Kidney (tissue), 13 donors: ENCODE measurements at regions not wholly inside any gene's neighbourhood (a gene's known extent, or its start where the extent isn't known, plus 50 kb on each side); places are given as distances from the start of the nearest gene placed in this dataset.

ENCODE experiments used
- DNase-seq, 5 donors: peaks; one replicate each; pipeline ENCODE4 v3.0.0-alpha.2; 2013 to 2020
- FAIRE-seq: peaks from 2 replicates; lab custom pipeline; 2012; peaks lifted over from hg19 to GRCh38; lab: Jason Lieb, UNC
- H3K27ac ChIP-seq, 2 donors: one replicate each; pipeline ENCODE4 v1.7.0; 2013; ENCODE audit warnings: low read depth in 2 of 2, low read length in 2 of 2, inconsistent platforms in 1 of 2
- H3K27me3 ChIP-seq: one replicate; pipeline ENCODE4 v1.7.1; 2013; ENCODE audit warnings: low read length, inconsistent platforms; ENCODE audit not compliant: control insufficient read depth, insufficient read depth
- H3K36me3 ChIP-seq, 3 donors: one replicate each; pipeline versions ENCODE4 v1.7.0 to v1.7.1; 2013; ENCODE audit warnings: low read length in 3 of 3, control low read depth in 1 of 3, inconsistent platforms in 1 of 3; ENCODE audit not compliant: insufficient read depth in 3 of 3, control insufficient read depth in 2 of 3
- H3K4me1 ChIP-seq, 3 donors: one replicate each; pipeline versions ENCODE4 v1.7.0 to v1.7.1; 2013; ENCODE audit warnings: low read length in 3 of 3, inconsistent platforms in 1 of 3, low read depth in 1 of 3; ENCODE audit not compliant: control insufficient read depth in 2 of 3, insufficient read depth in 2 of 3
- H3K4me3 ChIP-seq, 3 donors: one replicate each; pipeline versions ENCODE4 v1.7.0 to v1.8.1; 2013; ENCODE audit warnings: low read length in 3 of 3, control low read depth in 1 of 3, inconsistent platforms in 1 of 3
- H3K9ac ChIP-seq, 3 donors: one replicate each; pipeline versions ENCODE4 v1.7.0 to v1.7.1; 2013; ENCODE audit warnings: low read length in 3 of 3, control low read depth in 1 of 3, inconsistent platforms in 1 of 3
- H3K9me3 ChIP-seq, 3 donors: one replicate each; pipeline versions ENCODE4 v1.7.0 to v1.7.1; 2013; ENCODE audit warnings: low read length in 3 of 3, control low read depth in 1 of 3, inconsistent platforms in 1 of 3; ENCODE audit not compliant: control insufficient read depth in 2 of 3, insufficient read depth in 1 of 3
- intact Hi-C: fragments of 100-400 bp; cut with DNase I; formaldehyde crosslinking; loops from one replicate; pipeline ENCODE4 v1.11.1; 2022
- TF ChIP-seq, protein P1 (sequence below): IDR thresholded peaks from 3 replicates; pipeline ENCODE4 v1.5.1; 2012; ENCODE audit warnings: mild to moderate bottlenecking, moderate library complexity, borderline replicate concordance; ENCODE audit not compliant: insufficient read depth; ENCODE audit errors: extremely low read depth
- donor health status: control.
- donor health status: control.
- donor health status: control.
- donor health status: control.
- donor health status: control.
- donor health status: DM: yes; HTN: yes; CAD: no.
- donor health status: Normal renal cell carcinoma (clear cell type).

DNA sequence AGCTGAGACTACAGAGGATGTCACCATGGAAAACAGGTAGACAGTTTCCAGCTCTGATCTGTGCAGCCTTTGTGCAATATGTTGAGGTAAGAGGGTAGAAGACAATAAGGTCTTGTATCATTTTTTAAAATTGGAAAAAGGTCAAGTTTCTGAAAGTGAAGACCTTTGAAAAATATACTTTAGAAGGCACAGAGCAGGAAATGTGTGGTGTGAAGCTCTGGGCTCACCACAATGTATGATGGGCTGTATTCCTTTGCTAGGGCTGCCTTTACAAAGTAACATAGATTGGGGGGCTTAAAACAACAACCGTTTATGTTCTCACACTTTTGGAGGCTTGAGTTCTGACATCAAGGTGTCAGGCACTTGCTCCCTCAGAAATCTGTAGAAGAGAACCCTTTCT is 514.3 kb upstream of the JARID2 start:
- intact Hi-C loops = no loop called here
- no peak overlapping the region for H3K27ac ChIP-seq
- TF ChIP-seq, protein P1, sequence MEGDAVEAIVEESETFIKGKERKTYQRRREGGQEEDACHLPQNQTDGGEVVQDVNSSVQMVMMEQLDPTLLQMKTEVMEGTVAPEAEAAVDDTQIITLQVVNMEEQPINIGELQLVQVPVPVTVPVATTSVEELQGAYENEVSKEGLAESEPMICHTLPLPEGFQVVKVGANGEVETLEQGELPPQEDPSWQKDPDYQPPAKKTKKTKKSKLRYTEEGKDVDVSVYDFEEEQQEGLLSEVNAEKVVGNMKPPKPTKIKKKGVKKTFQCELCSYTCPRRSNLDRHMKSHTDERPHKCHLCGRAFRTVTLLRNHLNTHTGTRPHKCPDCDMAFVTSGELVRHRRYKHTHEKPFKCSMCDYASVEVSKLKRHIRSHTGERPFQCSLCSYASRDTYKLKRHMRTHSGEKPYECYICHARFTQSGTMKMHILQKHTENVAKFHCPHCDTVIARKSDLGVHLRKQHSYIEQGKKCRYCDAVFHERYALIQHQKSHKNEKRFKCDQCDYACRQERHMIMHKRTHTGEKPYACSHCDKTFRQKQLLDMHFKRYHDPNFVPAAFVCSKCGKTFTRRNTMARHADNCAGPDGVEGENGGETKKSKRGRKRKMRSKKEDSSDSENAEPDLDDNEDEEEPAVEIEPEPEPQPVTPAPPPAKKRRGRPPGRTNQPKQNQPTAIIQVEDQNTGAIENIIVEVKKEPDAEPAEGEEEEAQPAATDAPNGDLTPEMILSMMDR = no peak
- H3K36me3 ChIP-seq = no peaks in the 10 kb centered on the region
- H3K9me3 ChIP-seq = no peaks in the 10 kb centered on the region
- H3K4me1 ChIP-seq = no peaks in the 10 kb centered on the region
- no peaks in the 10 kb centered on the region for H3K27me3 ChIP-seq
- no peak overlapping the region for H3K4me3 ChIP-seq
- DNase-seq = no peak
- no peak for FAIRE-seq
- H3K9ac ChIP-seq = no peak overlapping the region

DNA sequence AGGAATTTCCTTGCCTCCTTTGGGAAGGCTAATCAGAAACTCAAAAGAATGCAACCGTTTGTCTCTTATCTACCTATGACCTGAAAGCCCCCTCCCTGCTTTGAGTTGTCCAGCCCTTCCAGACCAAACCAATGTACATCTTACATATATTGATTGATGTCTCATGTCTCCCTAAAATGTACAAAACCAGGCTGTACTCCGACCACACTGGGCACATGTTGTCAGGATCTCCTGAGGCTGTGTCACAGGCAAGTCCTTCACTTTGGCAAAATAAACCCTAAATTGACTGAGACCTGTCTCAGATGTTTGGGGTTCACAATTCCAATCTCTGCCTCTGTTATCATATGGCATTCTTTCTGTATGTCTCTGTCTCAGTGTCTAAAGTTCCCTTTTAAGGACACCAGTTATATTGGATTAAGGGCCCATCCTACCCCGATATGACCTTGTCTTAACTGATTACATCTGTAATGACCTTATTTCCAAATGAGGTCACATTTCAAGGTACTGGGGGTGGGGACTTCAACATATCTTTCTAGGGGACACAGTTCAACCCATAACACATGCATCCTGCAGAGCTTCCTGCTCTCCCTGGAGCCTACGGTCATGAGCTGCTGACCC is 513.5 kb upstream of the JARID2 start:
- DNase-seq (no peak), FAIRE-seq (no peak)
- no peak overlapping the region for H3K9ac ChIP-seq
- intact Hi-C loops = no loop called here
- no peak overlapping the region for H3K27ac ChIP-seq
- no peaks in the 10 kb centered on the region for H3K9me3 ChIP-seq
- TF ChIP-seq, protein P1 = no peak
- H3K4me3 ChIP-seq = no peak overlapping the region
- H3K4me1 ChIP-seq = no peaks in the 10 kb centered on the region
- no peaks in the 10 kb centered on the region for H3K36me3 ChIP-seq
- H3K27me3 ChIP-seq = no peaks in the 10 kb centered on the region

DNA sequence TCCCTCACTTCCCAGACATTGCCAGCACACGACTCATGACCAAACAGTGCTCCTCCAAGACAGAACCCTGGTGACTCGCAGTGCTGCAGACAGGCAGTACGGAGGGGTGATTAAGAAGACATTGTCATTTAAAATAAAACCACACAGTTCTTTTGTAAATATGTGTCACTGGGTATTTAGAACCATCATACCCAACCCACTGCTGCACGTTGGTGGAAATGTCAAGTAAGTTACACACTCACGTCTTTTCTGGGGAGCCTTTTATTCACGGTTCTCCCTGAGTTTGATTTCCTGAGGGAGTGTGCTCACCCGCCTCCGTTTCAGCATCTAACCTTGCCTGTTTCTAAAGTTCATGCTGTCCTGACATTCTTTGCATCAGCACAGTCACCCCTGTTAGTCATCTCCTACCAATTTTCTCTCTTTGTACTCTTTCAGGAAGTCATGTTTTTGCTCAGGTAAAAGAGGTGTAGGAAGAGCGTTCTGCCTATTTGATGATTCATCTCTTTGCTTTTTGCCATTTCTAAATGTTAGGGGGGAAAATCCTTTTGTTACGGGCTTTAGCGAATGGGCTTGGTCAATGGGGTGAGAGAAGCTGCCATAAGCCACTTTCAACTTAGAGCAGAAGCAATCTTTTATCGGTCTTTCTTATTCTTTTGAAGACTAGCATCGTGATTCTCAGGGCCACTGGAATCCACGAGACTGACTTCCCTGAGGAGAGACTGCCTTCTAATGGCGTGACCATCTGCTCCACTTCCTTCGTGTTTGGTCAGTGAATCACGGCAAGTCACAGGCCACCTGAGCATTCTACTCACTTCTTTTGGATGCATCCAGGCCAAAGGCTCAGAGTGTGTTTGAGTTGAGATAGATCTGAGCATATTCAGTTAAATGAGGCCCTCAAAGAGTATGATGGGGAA is 512.8 kb upstream of the JARID2 start:
- H3K27ac ChIP-seq = no peak overlapping the region
- no peak overlapping the region for H3K4me3 ChIP-seq
- intact Hi-C loops = no loop called here
- no peaks in the 10 kb centered on the region for H3K27me3 ChIP-seq
- TF ChIP-seq, protein P1 = no peak
- no peak overlapping the region for H3K9ac ChIP-seq
- FAIRE-seq = no peak
- H3K4me1 ChIP-seq = no peaks in the 10 kb centered on the region
- no peak for DNase-seq
- H3K9me3 ChIP-seq = no peaks in the 10 kb centered on the region
- H3K36me3 ChIP-seq = no peaks in the 10 kb centered on the region
